H1 (cell line): ENCODE measurements at regions not wholly inside any gene's neighbourhood (a gene's known extent, or its start where the extent isn't known, plus 50 kb on each side); places are given as distances from the start of the nearest gene placed in this dataset.
"Not testable (repeated sequence)": the region's sequence is repeated elsewhere in the genome, so short reads cannot be mapped to it uniquely, and the experiment has no call there.

Source experiments
- ATF2 ChIP-seq: IDR thresholded peaks from 2 replicates; pipeline ENCODE4 v1.6.1; 2012; ENCODE audit warnings: low read length, inconsistent platforms
- CTCF ChIP-seq, 3 experiments: IDR thresholded peaks; 1 replicate in 2 of 3; 2 replicates in 1 of 3; pipeline versions ENCODE4 v1.5.1 to v1.6.1; 2011; ENCODE audit warnings: low read length in 3 of 3, mild to moderate bottlenecking in 3 of 3, inconsistent platforms in 2 of 3, low read depth in 1 of 3, moderate library complexity in 1 of 3; ENCODE audit not compliant: insufficient read depth in 1 of 3; ENCODE audit errors: control extremely low read depth in 1 of 3
- EZH2 ChIP-seq: fragments of 200-600 bp; sonication (generic); IDR thresholded peaks from 2 replicates; pipeline ENCODE4 v1.7.1; 2012; ENCODE audit warnings: low read depth, mild to moderate bottlenecking, moderate library complexity, low read length, inconsistent platforms; ENCODE audit not compliant: severe bottlenecking
- GABPA ChIP-seq: IDR thresholded peaks from 2 replicates; pipeline ENCODE4 v1.6.1; 2011; ENCODE audit warnings: mild to moderate bottlenecking, low read length, moderate library complexity, borderline replicate concordance; ENCODE audit not compliant: insufficient read depth
- KDM1A ChIP-seq: fragments of 200-600, 300-600 bp; sonication (generic); IDR thresholded peaks from 2 replicates; pipeline ENCODE4 v1.7.1; 2016; ENCODE audit warnings: mild to moderate bottlenecking, low read length, borderline replicate concordance
- POLR2A ChIP-seq, 2 experiments: IDR thresholded peaks; 1 replicate in 1 of 2; 2 replicates in 1 of 2; pipeline ENCODE4 v1.6.1; 2011; ENCODE audit warnings: low read depth in 2 of 2, low read length in 2 of 2, mild to moderate bottlenecking in 2 of 2; ENCODE audit errors: control extremely low read depth in 1 of 2
- POLR2AphosphoS5 ChIP-seq: IDR thresholded peaks from 2 replicates; pipeline ENCODE4 v1.6.1; 2011; ENCODE audit warnings: low read depth, low read length
- TAF1 ChIP-seq: IDR thresholded peaks from 2 replicates; pipeline ENCODE4 v1.6.1; 2011; ENCODE audit warnings: mild to moderate bottlenecking, low read depth, low read length
- YY1 ChIP-seq: IDR thresholded peaks from 2 replicates; pipeline ENCODE4 v1.6.1; 2011; ENCODE audit warnings: low read depth, mild to moderate bottlenecking, low read length

- not testable (repeated sequence) for TF ChIP-seq CTCF (IDR thresholded peaks at IDR 0.05; ENCODE audit: control extremely low read depth in 1 of 3, insufficient read depth in 1 of 3, low read depth in 1 of 3, low read length in 3 of 3); TAF1; KDM1A; GABPA; EZH2; ATF2; YY1; POLR2AphosphoS5; POLR2A (IDR thresholded peaks at IDR 0.05; ENCODE audit: control extremely low read depth in 1 of 2, low read depth in 2 of 2, low read length in 2 of 2)
These were observed 64.2 kb upstream of the KMT2C start for GRCh38 chr7:152499969-152500368.
